ENCODE measurements at regions not wholly inside any gene's neighbourhood (a gene's known extent, or its start where the extent isn't known, plus 50 kb on each side); places are given as distances from the start of the nearest gene placed in this dataset.
A peak's percentile ranks its signal among the peaks of the same experiment; 100 is the strongest.

DNA sequence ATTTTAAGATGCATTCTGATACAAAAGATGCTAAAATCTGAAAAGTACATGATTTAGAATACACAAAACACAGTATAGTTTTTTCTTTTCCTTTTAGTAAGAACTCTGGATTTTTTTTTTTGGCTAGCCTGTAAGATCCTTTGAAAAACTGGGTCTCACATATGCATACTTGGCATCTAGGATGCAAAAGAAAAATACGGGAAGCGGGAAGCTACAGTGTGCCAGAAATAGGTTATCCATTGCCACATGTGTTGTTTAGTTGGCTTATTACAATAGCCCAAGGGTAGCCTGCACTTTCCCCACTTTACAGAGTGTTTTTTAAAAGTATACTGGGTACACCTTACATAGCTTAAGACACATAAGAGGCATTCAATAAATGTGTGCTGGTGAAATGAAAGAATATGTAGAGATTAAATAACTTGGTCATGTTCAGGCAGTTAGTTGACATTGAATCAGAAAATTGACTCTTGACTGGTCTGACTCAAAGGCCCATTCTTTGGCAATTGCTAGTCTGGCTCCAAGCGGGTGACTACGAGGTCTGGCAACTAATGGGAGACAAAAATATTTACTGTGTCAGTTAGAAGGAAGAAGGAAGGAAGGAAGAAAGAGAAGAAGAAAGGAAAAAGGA lies 286.8 kb upstream of the TRIB2 start:
- DNase-seq (ENCODE audit: low read depth in 1 of 2, low spot score in 1 of 2) = peak in 1 of 2 donors; percentile 28
- Histone ChIP-seq H3K4me1 (ENCODE audit: low read depth) (peaks cover 7% of the 10 kb centered on the region), H3K27me3 (no peaks in the 10 kb centered on the region), H3K4me3 (no peak overlapping the region), H3K36me3 (no peaks in the 10 kb centered on the region), H3K9me3 (ENCODE audit: low read depth) (no peaks in the 10 kb centered on the region), H3K27ac (no peak overlapping the region)
- TF ChIP-seq, protein P1, sequence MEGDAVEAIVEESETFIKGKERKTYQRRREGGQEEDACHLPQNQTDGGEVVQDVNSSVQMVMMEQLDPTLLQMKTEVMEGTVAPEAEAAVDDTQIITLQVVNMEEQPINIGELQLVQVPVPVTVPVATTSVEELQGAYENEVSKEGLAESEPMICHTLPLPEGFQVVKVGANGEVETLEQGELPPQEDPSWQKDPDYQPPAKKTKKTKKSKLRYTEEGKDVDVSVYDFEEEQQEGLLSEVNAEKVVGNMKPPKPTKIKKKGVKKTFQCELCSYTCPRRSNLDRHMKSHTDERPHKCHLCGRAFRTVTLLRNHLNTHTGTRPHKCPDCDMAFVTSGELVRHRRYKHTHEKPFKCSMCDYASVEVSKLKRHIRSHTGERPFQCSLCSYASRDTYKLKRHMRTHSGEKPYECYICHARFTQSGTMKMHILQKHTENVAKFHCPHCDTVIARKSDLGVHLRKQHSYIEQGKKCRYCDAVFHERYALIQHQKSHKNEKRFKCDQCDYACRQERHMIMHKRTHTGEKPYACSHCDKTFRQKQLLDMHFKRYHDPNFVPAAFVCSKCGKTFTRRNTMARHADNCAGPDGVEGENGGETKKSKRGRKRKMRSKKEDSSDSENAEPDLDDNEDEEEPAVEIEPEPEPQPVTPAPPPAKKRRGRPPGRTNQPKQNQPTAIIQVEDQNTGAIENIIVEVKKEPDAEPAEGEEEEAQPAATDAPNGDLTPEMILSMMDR (IDR thresholded peaks at IDR 0.05; ENCODE audit: low read depth, low read length) = no peak

DNA sequence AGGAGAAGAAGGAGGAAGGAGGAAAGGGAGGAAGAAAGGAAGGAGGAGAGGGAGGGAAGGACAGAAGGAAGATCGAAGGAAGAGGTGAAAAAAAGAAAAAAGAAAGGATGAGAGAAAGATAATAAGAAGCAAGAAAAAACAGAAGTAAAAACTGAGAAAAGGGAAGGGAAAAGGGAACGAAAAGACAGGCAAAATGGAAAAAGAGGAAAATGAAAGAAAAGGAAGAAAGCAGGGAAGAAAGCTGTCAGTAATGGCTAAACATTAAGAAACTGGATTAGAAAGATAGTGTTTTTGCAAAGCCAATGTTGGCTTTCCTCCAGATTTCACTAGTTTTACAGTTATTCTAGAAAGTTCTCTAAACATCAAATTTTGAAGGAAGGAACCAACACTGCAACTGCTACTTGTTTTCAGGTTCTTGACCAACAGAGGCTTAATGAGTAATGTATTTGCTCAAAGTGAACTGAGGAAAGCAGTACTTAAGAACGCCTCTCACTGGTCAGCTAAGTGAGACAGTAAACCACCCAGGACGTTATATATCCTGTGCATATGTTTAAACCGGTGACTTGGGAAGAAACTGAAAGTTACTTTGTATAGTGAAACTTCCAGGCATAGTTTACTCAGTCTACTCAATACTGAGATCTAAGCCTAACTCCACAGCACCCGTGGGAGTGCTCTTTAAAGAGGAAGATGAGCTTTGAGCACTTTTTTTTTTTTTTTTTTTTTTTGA lies 286.2 kb upstream of the TRIB2 start:
- peaks cover 8% of the 10 kb centered on the region for H3K4me1 ChIP-seq (ENCODE audit: low read depth)
- H3K27me3 ChIP-seq = no peaks in the 10 kb centered on the region
- H3K27ac ChIP-seq = no peak overlapping the region
- H3K36me3 ChIP-seq = no peaks in the 10 kb centered on the region
- H3K9me3 ChIP-seq (ENCODE audit: low read depth) = no peaks in the 10 kb centered on the region
- H3K4me3 ChIP-seq = no peak overlapping the region
- DNase-seq (ENCODE audit: low read depth in 1 of 2, low spot score in 1 of 2) = peak in 1 of 2 donors; percentile 39
- TF ChIP-seq, protein P1 (IDR thresholded peaks at IDR 0.05; ENCODE audit: low read depth, low read length) = no peak

DNA sequence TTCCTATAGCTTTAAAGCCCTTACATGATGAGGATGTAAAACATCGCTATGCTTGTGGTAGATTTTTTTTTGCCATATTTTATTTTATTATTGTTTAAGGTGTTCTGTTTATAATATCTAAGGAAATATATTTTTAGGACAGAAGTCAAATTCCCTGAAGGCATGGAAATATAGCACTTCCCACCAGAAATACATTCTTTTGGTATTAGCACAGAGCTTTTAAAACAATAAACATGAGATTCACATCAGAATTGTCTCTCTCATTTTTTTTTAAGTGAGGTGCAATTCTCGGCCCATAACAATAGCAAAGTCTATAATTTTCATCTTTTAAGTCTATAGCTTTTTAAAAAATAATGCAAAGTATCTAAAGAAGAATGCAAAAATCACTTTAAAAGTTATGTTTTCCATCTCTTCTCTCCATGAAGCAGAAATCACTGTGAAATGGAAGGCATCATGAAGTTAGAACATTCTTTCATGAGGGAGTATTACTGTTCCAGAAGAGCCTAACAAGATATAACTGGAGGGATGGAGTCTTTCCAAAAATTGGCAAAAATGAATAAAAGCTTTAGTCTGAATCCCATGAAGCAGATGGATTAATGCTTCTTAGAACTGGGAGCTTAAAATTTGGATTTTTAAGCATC lies 283.6 kb upstream of the TRIB2 start:
- peaks cover 8% of the 10 kb centered on the region for H3K4me1 ChIP-seq (ENCODE audit: low read depth)
- H3K27ac ChIP-seq = no peak overlapping the region
- DNase-seq (ENCODE audit: low read depth in 1 of 2, low spot score in 1 of 2) = no peak
- no peak overlapping the region for H3K4me3 ChIP-seq
- TF ChIP-seq, protein P1 (IDR thresholded peaks at IDR 0.05; ENCODE audit: low read depth, low read length) = no peak
- no peaks in the 10 kb centered on the region for H3K36me3 ChIP-seq
- H3K9me3 ChIP-seq (ENCODE audit: low read depth) = no peaks in the 10 kb centered on the region
- no peaks in the 10 kb centered on the region for H3K27me3 ChIP-seq

DNA sequence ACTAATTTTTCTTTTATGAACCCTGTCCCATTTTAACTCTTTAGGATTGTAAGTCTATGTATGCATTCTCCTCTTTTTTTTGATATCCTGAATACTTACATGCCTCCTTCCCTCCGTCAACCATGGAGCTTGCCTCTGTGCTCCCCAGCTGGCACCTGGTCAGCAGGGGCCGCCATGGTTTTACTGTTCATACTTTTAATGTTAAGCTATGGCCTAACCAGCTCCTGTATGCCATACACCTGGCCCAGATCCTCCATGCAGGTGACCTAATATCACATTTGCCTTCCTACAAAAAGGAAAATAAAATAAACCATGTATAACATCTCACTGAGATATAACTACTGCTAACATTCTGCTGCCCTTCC lies 283.1 kb upstream of the TRIB2 start:
- H3K4me1 ChIP-seq (ENCODE audit: low read depth) = peaks cover 8% of the 10 kb centered on the region
- TF ChIP-seq, protein P1 (IDR thresholded peaks at IDR 0.05; ENCODE audit: low read depth, low read length) = no peak

DNA sequence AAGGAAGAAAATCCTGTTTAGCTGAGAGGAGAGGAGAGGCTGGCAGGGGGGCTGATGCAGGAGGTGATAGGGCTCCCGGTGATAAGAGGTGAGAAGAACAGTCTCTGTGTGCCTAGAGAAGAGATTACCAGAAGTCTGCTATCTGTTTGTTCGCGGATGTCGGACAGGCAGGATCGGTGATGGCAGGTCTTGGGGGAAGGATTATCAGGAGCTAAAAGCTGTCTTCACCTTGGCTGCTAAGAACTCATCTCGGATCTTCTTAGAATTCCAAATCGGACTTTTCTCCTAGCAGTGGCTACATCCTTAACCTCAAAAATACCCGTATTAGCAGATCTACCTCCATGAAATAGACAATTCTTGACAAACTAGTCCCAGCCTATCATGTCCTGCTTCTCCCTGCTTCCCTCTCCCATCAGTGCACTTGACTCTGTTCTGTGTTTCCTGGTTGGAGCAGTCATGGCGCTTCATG lies 282.1 kb upstream of the TRIB2 start:
- Histone ChIP-seq H3K4me3 (no peak overlapping the region), H3K4me1 (ENCODE audit: low read depth) (peaks cover 8% of the 10 kb centered on the region), H3K27me3 (no peaks in the 10 kb centered on the region), H3K9me3 (ENCODE audit: low read depth) (no peaks in the 10 kb centered on the region), H3K27ac (no peak overlapping the region), H3K36me3 (no peaks in the 10 kb centered on the region)
- no peak for DNase-seq (ENCODE audit: low read depth in 1 of 2, low spot score in 1 of 2)
- TF ChIP-seq, protein P1 (IDR thresholded peaks at IDR 0.05; ENCODE audit: low read depth, low read length) = no peak

More for the DNA sequence above, 283.1 kb upstream of the TRIB2 start:
- Histone ChIP-seq H3K4me3 (no peak overlapping the region), H3K36me3 (no peaks in the 10 kb centered on the region), H3K27ac (no peak overlapping the region), H3K27me3 (no peaks in the 10 kb centered on the region), H3K9me3 (ENCODE audit: low read depth) (no peaks in the 10 kb centered on the region)
- DNase-seq (ENCODE audit: low read depth in 1 of 2, low spot score in 1 of 2) = no peak

Measured in cardiac muscle cell (in vitro differentiated cells and primary cell).